RWPE1 (cell line): ENCODE measurements at regions not wholly inside any gene's neighbourhood (a gene's known extent, or its start where the extent isn't known, plus 50 kb on each side); places are given as distances from the start of the nearest gene placed in this dataset.

Experiments
- CTCF ChIA-PET: fragments of 350-600 bp; sonication (Branson Sonifier 250); formaldehyde crosslinking; extraction: SDS; loops from one replicate; lab custom pipeline; 2021; lab: Yijun Ruan, JAX
- POLR2A ChIA-PET: fragments of 400-600 bp; formaldehyde crosslinking; extraction: SDS; loops from one replicate; lab custom pipeline; 2020; ENCODE audit warnings: antibody characterized with exemption; ENCODE audit not compliant: low non-redundant PET; lab: Yijun Ruan, JAX
- DNase-seq: peaks from one replicate; pipeline ENCODE4 v3.0.0; 2012; ENCODE audit warnings: low spot score
- H3K27ac ChIP-seq: fragments of 450-650 bp; 2 replicates; pipeline ENCODE4 v1.5.1; 2017
- TF ChIP-seq, protein P1 (sequence below): fragments of 450-650 bp; conservative IDR thresholded peaks from 2 replicates; pipeline ENCODE4 v1.5.1; 2017; ENCODE audit warnings: low read depth, mild to moderate bottlenecking

DNA sequence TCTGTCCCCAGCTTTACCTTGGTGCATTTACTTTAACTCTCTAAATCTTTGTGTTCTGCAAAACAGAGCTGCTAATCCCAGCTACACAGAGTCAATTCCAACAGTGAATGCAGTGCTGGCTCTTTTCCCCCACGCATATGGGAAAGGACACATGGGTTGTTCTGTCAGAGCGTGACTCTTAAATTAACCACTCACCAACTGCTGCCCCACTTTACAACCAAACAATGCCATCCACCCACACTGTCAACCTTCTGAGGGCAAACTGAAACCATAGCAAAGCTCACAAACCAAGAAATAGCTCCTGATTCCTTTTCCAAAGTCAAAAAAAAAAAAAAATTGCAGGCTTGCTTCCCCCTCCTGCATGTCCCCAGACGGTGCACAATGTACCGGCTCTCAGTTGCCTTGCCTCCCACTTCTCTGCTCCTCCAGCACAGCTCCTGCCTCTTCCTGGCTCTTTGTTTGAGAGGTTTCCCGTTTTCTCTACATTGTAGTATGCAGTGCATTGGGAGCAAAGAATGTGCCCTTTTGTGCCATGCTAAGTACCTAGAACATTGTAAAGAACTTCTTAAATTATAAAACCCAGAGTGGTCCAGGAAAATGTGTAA is 151.5 kb upstream of the DAPK1 start:
- no peak overlapping the region for H3K27ac ChIP-seq
- no peak for DNase-seq
- CTCF ChIA-PET = interaction anchor here (0.6 kb wide), 1 partner anchor 156 kb away, joined by 3 read pairs; no protein-coding TSS in a partner anchor
- POLR2A ChIA-PET = no interaction called here
- TF ChIP-seq, protein P1, sequence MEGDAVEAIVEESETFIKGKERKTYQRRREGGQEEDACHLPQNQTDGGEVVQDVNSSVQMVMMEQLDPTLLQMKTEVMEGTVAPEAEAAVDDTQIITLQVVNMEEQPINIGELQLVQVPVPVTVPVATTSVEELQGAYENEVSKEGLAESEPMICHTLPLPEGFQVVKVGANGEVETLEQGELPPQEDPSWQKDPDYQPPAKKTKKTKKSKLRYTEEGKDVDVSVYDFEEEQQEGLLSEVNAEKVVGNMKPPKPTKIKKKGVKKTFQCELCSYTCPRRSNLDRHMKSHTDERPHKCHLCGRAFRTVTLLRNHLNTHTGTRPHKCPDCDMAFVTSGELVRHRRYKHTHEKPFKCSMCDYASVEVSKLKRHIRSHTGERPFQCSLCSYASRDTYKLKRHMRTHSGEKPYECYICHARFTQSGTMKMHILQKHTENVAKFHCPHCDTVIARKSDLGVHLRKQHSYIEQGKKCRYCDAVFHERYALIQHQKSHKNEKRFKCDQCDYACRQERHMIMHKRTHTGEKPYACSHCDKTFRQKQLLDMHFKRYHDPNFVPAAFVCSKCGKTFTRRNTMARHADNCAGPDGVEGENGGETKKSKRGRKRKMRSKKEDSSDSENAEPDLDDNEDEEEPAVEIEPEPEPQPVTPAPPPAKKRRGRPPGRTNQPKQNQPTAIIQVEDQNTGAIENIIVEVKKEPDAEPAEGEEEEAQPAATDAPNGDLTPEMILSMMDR = no peak

DNA sequence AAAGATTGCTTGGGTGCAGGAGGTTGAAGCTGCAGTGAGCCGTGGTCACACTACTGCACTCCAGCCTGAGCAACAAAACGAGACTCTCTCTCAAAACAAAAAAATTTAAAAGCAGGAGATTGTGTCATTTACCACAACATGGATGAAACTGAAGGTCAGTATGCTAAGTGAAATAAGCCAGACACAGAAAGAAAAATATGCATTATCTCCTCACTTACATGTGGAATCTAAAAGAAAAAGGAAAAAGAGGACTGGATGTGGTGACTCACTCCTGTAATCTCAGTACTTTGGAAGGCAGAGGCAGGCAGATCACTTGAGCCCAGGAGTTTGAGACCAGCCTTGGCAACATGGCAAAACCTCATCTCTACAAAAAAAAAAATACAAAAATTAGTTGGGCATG is 146.8 kb upstream of the DAPK1 start:
- ChIA-PET CTCF (no interaction called here), POLR2A (no interaction called here)
- no peak for DNase-seq
- H3K27ac ChIP-seq = no peak overlapping the region
- TF ChIP-seq, protein P1 = no peak

DNA sequence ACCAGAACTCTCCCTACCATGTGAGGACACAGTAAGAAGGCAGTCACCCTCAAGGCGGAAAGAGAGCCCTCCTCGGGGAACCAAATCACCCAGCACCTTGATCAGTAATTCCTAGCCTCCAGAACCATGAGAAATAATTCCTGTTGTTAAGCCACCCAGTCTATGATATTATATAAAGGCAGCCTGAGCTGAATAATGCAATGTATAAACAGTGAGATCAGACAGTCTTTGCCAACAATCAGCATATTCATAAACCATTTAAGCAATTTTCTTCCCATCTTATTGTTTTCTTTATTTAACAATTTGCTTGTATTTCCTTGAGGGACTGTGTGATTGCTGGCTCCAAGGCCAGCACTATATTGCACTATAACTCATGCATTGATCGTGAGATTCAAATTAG is 144.4 kb upstream of the DAPK1 start:
- ChIA-PET CTCF (interaction anchor here (0.7 kb wide), 1 partner anchor 213 kb away, joined by 3 read pairs; no protein-coding TSS in a partner anchor), POLR2A (no interaction called here)
- TF ChIP-seq, protein P1 = no peak
- no peak for DNase-seq
- H3K27ac ChIP-seq = no peak overlapping the region

DNA sequence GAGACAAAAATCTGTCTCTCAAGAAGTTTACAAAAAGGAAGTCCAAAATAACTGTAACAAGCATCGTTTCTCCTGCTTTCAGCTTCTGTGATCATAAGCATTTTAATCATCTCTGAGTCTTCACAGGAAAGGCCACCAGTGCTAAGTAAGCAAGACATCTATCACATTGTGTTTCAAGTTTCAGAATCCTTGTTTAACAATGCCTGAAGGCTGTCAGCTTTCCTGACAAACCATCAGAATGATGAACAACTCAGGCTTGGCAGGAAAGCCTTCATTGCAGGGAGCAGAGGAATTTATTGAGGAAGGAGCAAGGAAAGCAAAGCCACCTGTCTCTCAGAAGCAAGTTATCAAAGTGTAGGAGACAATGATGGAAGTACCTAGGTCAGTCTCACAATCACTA is 143.5 kb upstream of the DAPK1 start:
- TF ChIP-seq, protein P1 = no peak
- POLR2A ChIA-PET = no interaction called here
- no peak overlapping the region for H3K27ac ChIP-seq
- CTCF ChIA-PET = no interaction called here
- DNase-seq = no peak

DNA sequence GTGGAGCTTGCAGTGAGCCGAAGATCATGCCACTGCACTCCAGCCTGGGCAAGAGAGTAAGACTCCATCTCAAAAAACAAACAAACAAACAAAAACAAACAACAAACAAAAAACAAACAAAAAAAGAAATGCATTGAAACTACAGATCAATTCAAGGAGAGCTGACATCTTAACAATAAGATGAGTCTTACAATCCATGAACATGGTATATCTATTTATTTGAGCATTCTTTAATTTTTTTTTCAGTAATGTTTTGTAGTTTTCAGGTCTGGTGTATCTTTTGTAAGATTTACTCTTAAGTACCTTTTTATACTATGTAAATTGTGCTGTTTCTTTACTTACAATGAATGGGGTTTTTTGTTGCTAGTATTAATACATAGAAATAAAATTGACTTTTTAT is 140.1 kb upstream of the DAPK1 start:
- ChIA-PET CTCF (no interaction called here), POLR2A (no interaction called here)
- DNase-seq = no peak
- TF ChIP-seq, protein P1 = no peak
- no peak overlapping the region for H3K27ac ChIP-seq

DNA sequence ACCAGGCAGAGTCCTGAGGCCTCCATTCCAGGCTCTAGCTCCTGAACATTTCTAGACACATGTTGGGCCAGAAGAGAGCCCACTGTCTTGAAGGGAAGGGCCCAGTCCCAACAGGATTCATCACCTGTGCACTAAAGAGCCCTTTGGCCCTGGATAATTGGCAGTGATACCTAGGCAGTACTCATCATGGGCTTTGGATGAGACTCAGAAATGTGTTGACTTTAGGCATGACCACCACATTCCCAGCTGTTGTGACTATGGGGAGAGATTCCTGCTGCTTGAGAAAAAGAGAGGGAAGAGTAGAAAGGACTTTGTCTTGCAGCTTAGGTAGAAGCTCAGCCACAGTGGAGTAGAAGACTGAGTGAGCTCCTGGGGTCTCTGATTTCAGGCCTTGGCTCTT is 138.4 kb upstream of the DAPK1 start:
- POLR2A ChIA-PET = no interaction called here
- no peak for DNase-seq
- CTCF ChIA-PET = no interaction called here
- H3K27ac ChIP-seq = no peak overlapping the region
- TF ChIP-seq, protein P1 = no peak
